Ovary (tissue), 7 donors: ENCODE measurements at regions not wholly inside any gene's neighbourhood (a gene's known extent, or its start where the extent isn't known, plus 50 kb on each side); places are given as distances from the start of the nearest gene placed in this dataset.

Source experiments
- DNase-seq, 5 donors: peaks; one replicate each; pipeline ENCODE4 v3.0.0-alpha.2; 2019 to 2020
- H3K27ac ChIP-seq, 2 donors: fragments of 200-600 bp; one replicate each; pipeline versions ENCODE4 v1.5.1 to v1.8.0; 2019 to 2022
- H3K27me3 ChIP-seq: fragments of 200-600 bp; one replicate; pipeline ENCODE4 v1.8.0; 2022
- H3K36me3 ChIP-seq: fragments of 200-600 bp; sonication (generic); one replicate; pipeline ENCODE4 v1.5.1; 2019
- H3K4me1 ChIP-seq: one replicate; pipeline ENCODE4 v1.8.1; 2013; ENCODE audit warnings: mild to moderate bottlenecking, moderate library complexity; ENCODE audit not compliant: insufficient read depth
- H3K4me3 ChIP-seq: fragments of 200-600 bp; sonication (generic); one replicate; pipeline ENCODE4 v1.5.1; 2017
- H3K9me3 ChIP-seq, 2 donors: fragments of 200-600 bp in 1 of 2; sonication (generic) in 1 of 2; one replicate each; pipeline versions ENCODE4 v1.5.1 to v1.8.1; 2013 to 2019; ENCODE audit warnings: mild to moderate bottlenecking in 1 of 2, moderate library complexity in 1 of 2
- CTCF ChIP-seq, 3 donors: fragments of 450-650 bp in 2 of 3; fragments of 200-600 bp in 1 of 3; IDR thresholded peaks; one replicate each; pipeline versions ENCODE4 v1.5.1 to v1.8.0; 2016 to 2022; ENCODE audit warnings: antibody characterized with exemption in 3 of 3, mild to moderate bottlenecking in 1 of 3
- EP300 ChIP-seq: sonication (generic); formaldehyde crosslinking; IDR thresholded peaks from one replicate; pipeline ENCODE4 v1.6.1; 2017; ENCODE audit warnings: antibody characterized with exemption
- POLR2A ChIP-seq: fragments of 450-650 bp; IDR thresholded peaks from one replicate; pipeline ENCODE4 v1.6.1; 2017; ENCODE audit warnings: antibody characterized with exemption, mild to moderate bottlenecking, moderate library complexity
- WGBS, 3 donors: extraction: QIAGEN DNeasy Blood & Tissue Kit in 1 of 3; methylation state at CpG; one replicate each; pipeline versions ENCODE4 v1.1.5 to v1.1.7; 2013 to 2017; 5-methylcytosine and 5-hydroxymethylcytosine counted together
- intact Hi-C, 4 donors: fragments of 100-400 bp; cut with DNase I; formaldehyde crosslinking; loops; one replicate each; pipeline versions ENCODE4 v1.11.0 to v1.15.1; 2022 to 2023
- donor health status: DM: no; HTN: no; CAD: no; lungs with moderate emphysema.
- donor health status: DM: no; HTN: no; CAD: no.
- donor health status: Bipolar disorder and iron deficiency.
- donor health status: DM: no; HTN: no; CAD: no.
- donor health status: DM: yes; HTN: yes; CAD: no.

- Histone ChIP-seq H3K4me3 (no peak overlapping the region), H3K27me3 (no peaks in the 10 kb centered on the region), H3K4me1 (no peaks in the 10 kb centered on the region), H3K9me3 (no peaks in the 10 kb centered on the region), H3K36me3 (no peaks in the 10 kb centered on the region), H3K27ac (no peak overlapping the region)
- intact Hi-C loops = no loop called here
- TF ChIP-seq EP300 (no peak), POLR2A (no peak), CTCF (IDR thresholded peaks at IDR 0.05) (no peak)
- 34 to 54% (median 38%) methylated on average over 5 of the region's 5 CpGs for WGBS, 3 donors
- DNase-seq = no peak
Observed at GRCh38 chr13:29677627-29678026, 82.1 kb upstream of the SLC7A1 start.

GRCh38 chr13:29676941-29677452 lies 81.5 kb upstream of the SLC7A1 start:
- intact Hi-C loops = no loop called here

GRCh38 chr13:29676535-29676934 lies 81.0 kb upstream of the SLC7A1 start:
- no peak overlapping the region for H3K27ac ChIP-seq
- intact Hi-C loops = no loop called here

More at GRCh38 chr13:29676941-29677452, 81.5 kb upstream of the SLC7A1 start:
- Histone ChIP-seq H3K27ac (no peak overlapping the region), H3K36me3 (no peaks in the 10 kb centered on the region), H3K27me3 (no peaks in the 10 kb centered on the region), H3K9me3 (no peaks in the 10 kb centered on the region), H3K4me1 (no peaks in the 10 kb centered on the region), H3K4me3 (no peak overlapping the region)
- 71 to 85% (median 74%) methylated on average over 9 of the region's 9 CpGs for WGBS, 3 donors
- DNase-seq = no peak
- TF ChIP-seq POLR2A (no peak), CTCF (IDR thresholded peaks at IDR 0.05) (no peak), EP300 (no peak)

GRCh38 chr13:29674532-29674931 lies 79.0 kb upstream of the SLC7A1 start:
- Histone ChIP-seq H3K27me3 (no peaks in the 10 kb centered on the region), H3K4me3 (no peak overlapping the region), H3K36me3 (no peaks in the 10 kb centered on the region), H3K27ac (no peak overlapping the region), H3K4me1 (no peaks in the 10 kb centered on the region), H3K9me3 (no peaks in the 10 kb centered on the region)
- TF ChIP-seq POLR2A (no peak), EP300 (no peak), CTCF (IDR thresholded peaks at IDR 0.05) (no peak)
- WGBS, 3 donors = 24 to 28% (median 27%) methylated on average over 3 of the region's 3 CpGs
- intact Hi-C loops = no loop called here
- no peak for DNase-seq

More at GRCh38 chr13:29676535-29676934, 81.0 kb upstream of the SLC7A1 start:
- Histone ChIP-seq H3K4me1 (no peaks in the 10 kb centered on the region), H3K27me3 (no peaks in the 10 kb centered on the region), H3K9me3 (no peaks in the 10 kb centered on the region), H3K4me3 (no peak overlapping the region), H3K36me3 (no peaks in the 10 kb centered on the region)
- TF ChIP-seq CTCF (IDR thresholded peaks at IDR 0.05) = no peak
- no peak for TF ChIP-seq POLR2A
- TF ChIP-seq EP300 = no peak
- DNase-seq = no peak
- 75 to 85% (median 83%) methylated on average over 4 of the region's 4 CpGs for WGBS, 3 donors
